Ishikawa (cell line): ENCODE measurements at regions not wholly inside any gene's neighbourhood (a gene's known extent, or its start where the extent isn't known, plus 50 kb on each side); places are given as distances from the start of the nearest gene placed in this dataset.

ENCODE experiments used
- CEBPB ChIP-seq: IDR thresholded peaks from 2 replicates; pipeline ENCODE4 v1.6.1; 2012
- EP300 ChIP-seq: IDR thresholded peaks from 2 replicates; pipeline ENCODE4 v1.6.1; 2012; ENCODE audit warnings: borderline replicate concordance
- FOXM1 ChIP-seq: IDR thresholded peaks from 2 replicates; pipeline ENCODE4 v1.6.1; 2012; ENCODE audit warnings: low read depth, borderline replicate concordance
- RAD21 ChIP-seq: IDR thresholded peaks from 2 replicates; pipeline ENCODE4 v1.6.1; 2012; ENCODE audit warnings: low read depth
- YY1 ChIP-seq: IDR thresholded peaks from 2 replicates; pipeline ENCODE4 v1.6.1; 2012; ENCODE audit warnings: low read depth

- no peak for TF ChIP-seq RAD21
- no peak for TF ChIP-seq CEBPB
- TF ChIP-seq FOXM1, result no peak
- no peak for TF ChIP-seq YY1
- no peak for TF ChIP-seq EP300
Observed at GRCh38 chr7:120190566-120190965, 82.4 kb upstream of the KCND2 start.
